GM23338 (cell line): ENCODE measurements at regions not wholly inside any gene's neighbourhood (a gene's known extent, or its start where the extent isn't known, plus 50 kb on each side); places are given as distances from the start of the nearest gene placed in this dataset.

Source experiments
- CTCF ChIP-seq, 2 experiments: fragments of 200-600 bp in 1 of 2; sonication (generic) in 1 of 2; conservative IDR thresholded peaks; 2 replicates each; pipeline versions ENCODE4 v1.5.1 to v1.6.1; 2016 to 2017; ENCODE audit warnings: antibody characterized with exemption in 2 of 2, low read depth in 2 of 2, mild to moderate bottlenecking in 2 of 2, moderate library complexity in 1 of 2
- EZH2 ChIP-seq: fragments of 200-600 bp; sonication (generic); IDR thresholded peaks from one replicate; pipeline ENCODE4 v1.8.0; 2017; ENCODE audit warnings: antibody characterized with exemption, mild to moderate bottlenecking, low read depth; ENCODE audit not compliant: unreplicated experiment
- EZH2phosphoT487 ChIP-seq: fragments of 200-600 bp; sonication (generic); IDR thresholded peaks from one replicate; pipeline ENCODE4 v1.8.1; 2018; ENCODE audit warnings: antibody characterized with exemption; ENCODE audit not compliant: unreplicated experiment
- JUNB ChIP-seq: IDR thresholded peaks from one replicate; pipeline ENCODE4 v1.6.1; 2016; ENCODE audit warnings: antibody characterized with exemption; ENCODE audit not compliant: unreplicated experiment
- NANOG ChIP-seq: IDR thresholded peaks from 2 replicates; pipeline ENCODE4 v1.6.1; 2016; ENCODE audit warnings: antibody characterized with exemption, borderline replicate concordance
- POLR2AphosphoS5 ChIP-seq: IDR thresholded peaks from 2 replicates; pipeline ENCODE4 v1.6.1; 2016; ENCODE audit warnings: antibody characterized with exemption, low read depth
- ZNF114 ChIP-seq: fragments of 250-450 bp; sonication (Bioruptor Pico); IDR thresholded peaks from 2 replicates; pipeline ENCODE4 v1.5.0; 2020; ENCODE audit warnings: mild to moderate bottlenecking, moderate library complexity
- ZNF331 ChIP-seq: fragments of 250-450 bp; sonication (Bioruptor Pico); IDR thresholded peaks from 2 replicates; pipeline ENCODE4 v1.5.0; 2020; ENCODE audit warnings: low read depth, mild to moderate bottlenecking, moderate library complexity
- TF ChIP-seq, protein P1 (sequence below): IDR thresholded peaks from one replicate; pipeline ENCODE4 v1.6.1; 2018; ENCODE audit warnings: antibody characterized with exemption; ENCODE audit not compliant: unreplicated experiment

DNA sequence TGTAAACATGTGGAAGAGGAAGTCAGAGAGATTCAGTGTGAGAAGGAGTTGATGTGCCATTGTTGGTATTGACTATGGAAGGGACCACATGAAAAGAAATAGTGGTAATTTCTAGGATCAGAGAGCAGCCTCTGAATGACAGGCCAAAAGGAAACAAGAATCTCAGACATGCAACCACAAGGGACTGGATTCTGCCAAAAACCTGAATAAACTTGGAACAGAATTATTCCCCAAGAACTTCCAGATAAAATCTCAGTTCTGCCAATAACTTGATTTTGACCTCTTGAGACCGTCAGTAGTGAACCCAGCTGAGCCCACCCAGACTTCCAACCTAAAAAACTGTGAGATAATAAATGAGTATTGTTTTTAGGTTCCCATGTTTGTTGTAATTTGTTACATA is 653.6 kb upstream of the NR3C2 start:
- TF ChIP-seq, protein P1, sequence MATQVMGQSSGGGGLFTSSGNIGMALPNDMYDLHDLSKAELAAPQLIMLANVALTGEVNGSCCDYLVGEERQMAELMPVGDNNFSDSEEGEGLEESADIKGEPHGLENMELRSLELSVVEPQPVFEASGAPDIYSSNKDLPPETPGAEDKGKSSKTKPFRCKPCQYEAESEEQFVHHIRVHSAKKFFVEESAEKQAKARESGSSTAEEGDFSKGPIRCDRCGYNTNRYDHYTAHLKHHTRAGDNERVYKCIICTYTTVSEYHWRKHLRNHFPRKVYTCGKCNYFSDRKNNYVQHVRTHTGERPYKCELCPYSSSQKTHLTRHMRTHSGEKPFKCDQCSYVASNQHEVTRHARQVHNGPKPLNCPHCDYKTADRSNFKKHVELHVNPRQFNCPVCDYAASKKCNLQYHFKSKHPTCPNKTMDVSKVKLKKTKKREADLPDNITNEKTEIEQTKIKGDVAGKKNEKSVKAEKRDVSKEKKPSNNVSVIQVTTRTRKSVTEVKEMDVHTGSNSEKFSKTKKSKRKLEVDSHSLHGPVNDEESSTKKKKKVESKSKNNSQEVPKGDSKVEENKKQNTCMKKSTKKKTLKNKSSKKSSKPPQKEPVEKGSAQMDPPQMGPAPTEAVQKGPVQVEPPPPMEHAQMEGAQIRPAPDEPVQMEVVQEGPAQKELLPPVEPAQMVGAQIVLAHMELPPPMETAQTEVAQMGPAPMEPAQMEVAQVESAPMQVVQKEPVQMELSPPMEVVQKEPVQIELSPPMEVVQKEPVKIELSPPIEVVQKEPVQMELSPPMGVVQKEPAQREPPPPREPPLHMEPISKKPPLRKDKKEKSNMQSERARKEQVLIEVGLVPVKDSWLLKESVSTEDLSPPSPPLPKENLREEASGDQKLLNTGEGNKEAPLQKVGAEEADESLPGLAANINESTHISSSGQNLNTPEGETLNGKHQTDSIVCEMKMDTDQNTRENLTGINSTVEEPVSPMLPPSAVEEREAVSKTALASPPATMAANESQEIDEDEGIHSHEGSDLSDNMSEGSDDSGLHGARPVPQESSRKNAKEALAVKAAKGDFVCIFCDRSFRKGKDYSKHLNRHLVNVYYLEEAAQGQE = no peak
- no peak for TF ChIP-seq CTCF (conservative IDR thresholded peaks at IDR 0.05; ENCODE audit: low read depth in 2 of 2)
- no peak for TF ChIP-seq EZH2
- TF ChIP-seq EZH2phosphoT487 = no peak
- TF ChIP-seq ZNF331 (CRISPR knock-in tag) = no peak
- no peak for TF ChIP-seq NANOG
- TF ChIP-seq ZNF114 = no peak
- no peak for TF ChIP-seq POLR2AphosphoS5
- TF ChIP-seq JUNB = no peak
